ENCODE measurements at regions not wholly inside any gene's neighbourhood (a gene's known extent, or its start where the extent isn't known, plus 50 kb on each side); places are given as distances from the start of the nearest gene placed in this dataset.
A peak's percentile ranks its signal among the peaks of the same experiment; 100 is the strongest.

DNA sequence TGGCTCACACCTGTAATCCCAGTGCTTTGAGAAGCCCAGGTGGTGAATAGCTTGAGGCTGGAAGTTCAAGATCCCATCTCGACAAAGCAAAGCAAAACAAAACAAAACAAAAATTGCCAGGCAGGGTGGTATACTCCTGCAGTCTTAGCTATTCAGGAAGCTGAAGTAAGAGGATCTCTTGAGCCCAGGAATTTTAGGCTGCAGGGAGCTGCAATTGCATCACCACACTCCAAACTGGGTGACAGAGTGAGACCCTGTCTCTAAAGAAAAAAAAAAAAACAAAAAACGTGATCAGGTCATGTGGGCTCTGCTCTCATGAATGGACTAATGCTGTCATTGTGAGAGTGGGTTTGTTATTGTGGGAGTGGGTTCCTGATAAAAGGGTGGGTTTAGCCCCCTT lies 409.1 kb downstream of the NPIPA7 start:
- DNase-seq (ENCODE audit: low read depth in 2 of 2), result no peak

DNA sequence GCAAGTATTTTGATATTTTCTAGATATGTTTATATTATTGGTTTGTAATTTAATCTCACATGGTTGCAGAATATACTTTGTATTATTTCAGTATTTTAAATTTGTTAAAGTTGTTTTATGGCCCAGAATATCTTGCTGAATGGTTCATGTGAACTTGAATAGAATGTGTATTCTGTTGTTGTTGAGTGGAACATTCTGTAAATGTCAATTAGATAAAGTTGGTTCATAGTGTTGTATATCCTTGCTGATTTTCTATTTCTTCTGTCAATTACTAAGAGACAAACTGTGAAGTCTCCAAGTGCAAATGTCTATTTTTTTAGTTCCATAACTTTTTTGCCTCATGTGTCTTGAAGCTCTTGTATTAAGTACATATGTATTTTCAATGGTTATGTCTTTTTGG lies 411.7 kb downstream of the NPIPA7 start:
- no peak for DNase-seq (ENCODE audit: low read depth in 2 of 2)

DNA sequence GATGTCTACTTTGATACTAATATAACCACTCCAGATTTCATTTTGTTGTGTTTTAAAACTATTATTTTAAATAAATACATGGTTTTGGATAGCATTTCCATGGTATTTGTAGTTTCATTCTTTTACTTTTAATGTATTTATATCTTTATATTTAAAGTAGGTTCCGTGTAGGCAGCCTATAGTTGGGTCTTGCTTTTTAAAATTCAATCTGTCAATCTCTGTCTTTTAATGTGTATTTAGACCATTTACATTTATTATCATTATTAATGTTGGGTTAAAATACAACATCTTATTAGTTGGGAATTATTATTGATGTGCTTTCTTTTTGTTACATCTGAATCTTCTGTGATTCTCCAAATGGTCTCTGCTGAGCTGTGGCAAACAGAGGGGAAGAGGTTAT lies 412.1 kb downstream of the NPIPA7 start:
- DNase-seq (ENCODE audit: low read depth in 2 of 2), result no peak

DNA sequence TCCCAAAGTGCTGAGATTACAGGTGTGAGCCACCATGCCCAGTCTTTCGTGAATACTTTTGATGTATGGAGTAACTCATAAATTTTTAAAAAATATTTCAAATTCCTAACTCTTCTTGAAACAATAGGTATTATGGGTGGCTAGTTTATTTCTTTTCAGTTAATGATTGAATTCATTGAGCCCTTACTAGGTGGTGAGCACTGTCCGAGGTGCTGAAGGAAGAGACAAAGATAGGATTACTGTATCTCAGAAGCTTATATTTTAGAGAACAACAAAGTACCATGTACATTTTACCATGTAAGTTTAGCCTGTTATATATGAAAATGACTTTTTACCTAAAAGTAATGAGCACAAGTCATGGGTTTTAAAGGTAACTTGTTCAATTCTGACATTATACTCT lies 418.3 kb downstream of the NPIPA7 start:
- no peak for DNase-seq (ENCODE audit: low read depth in 2 of 2)

DNA sequence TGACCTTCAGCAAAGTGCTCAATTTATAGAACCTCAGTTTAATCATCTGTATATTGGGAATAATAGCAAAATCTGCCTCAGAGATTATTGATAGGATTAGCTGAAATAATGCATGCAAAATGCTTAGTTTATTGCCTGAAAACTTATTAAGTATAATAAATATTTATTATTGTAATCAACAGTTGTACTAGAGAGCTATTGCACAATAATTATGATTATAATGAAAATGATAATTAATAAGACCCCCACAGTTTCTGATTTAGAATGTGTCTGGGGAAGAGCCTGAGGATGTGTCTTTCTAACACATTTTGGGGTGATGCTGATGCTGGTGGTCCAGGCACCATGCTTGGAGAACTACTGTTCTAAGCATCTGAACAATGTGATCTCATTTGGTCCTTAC lies 419.6 kb downstream of the NPIPA7 start:
- DNase-seq (ENCODE audit: low read depth in 2 of 2), result no peak

DNA sequence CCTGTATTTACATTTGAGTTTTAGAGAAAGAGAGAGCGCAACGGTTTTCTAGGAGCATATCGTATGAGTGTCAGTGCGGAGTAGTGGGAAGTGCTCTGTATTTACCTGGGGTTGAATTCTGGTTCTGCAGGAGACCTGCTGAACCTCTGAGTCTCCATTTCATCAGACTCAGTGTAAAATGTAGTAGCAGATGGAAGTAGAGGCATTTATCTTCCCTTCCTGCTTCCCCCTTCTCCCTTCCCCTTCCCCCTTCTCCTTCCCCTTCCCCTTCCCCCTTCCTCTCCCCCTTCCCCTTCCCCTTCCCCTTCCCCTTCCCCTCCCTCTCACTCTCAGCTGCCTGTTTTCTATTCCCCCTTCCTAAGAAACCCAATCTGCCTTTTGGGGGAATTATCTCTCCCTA lies 426.9 kb downstream of the NPIPA7 start:
- no peak for DNase-seq (ENCODE audit: low read depth in 2 of 2)

DNA sequence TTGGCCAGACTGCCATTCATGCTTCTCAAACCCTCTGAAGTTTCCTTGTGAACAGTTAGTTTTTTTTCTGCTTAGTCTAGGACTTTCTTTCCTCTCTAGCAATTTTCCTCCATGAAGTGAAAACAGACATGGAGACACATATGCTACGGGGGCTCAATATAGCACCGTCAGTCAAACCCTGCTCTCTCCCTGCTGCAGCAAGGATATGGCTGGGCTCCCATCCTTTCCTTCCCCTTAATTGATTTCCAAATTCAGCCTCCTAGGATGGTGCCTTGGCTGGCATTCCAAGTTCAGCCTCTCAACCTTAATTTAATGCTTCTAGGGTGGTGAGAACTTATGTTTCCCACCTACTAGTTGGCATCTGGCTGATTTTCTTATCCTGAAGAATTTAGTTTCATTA lies 436.7 kb downstream of the NPIPA7 start:
- DNase-seq (ENCODE audit: low read depth in 2 of 2), result no peak

DNA sequence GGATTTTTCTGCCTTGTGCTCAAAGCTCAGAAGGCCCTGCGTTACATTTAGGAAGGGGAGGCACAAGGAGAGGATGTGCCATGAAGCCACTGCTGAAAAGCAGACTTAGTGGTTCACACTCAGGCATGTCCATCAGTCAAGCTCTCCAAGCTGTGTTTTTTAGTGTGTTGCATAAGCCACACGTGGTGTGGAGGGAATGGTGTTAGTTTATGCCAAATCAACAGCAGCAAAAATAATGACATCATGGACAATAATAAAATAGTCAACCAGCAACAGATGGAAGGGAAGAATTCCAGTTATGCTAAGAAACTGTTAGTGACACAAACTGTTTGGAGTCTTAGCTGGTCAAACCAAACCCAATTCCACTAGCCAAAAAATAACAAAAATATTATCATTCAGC lies 438.3 kb downstream of the NPIPA7 start:
- no peak for DNase-seq (ENCODE audit: low read depth in 2 of 2)

DNA sequence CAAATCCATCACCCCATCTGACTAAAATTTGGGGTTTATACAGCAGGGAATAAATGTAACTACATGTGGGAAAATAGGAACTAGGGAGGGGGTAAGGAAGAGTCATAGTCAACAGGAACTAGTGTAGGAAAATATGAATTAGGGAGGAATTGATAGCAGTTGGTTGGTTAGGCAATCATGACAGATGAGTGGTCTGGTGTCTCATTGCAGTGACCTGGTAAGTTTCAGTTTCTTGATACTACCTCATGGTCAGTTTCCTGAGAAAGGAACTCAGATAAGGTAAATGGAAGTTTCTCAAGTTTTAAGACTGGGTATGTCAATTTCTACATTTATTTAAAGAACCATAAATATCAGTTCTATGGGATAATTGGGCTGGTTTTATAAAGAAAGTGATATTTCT lies 442.3 kb downstream of the NPIPA7 start:
- DNase-seq (ENCODE audit: low read depth in 2 of 2), result no peak

DNA sequence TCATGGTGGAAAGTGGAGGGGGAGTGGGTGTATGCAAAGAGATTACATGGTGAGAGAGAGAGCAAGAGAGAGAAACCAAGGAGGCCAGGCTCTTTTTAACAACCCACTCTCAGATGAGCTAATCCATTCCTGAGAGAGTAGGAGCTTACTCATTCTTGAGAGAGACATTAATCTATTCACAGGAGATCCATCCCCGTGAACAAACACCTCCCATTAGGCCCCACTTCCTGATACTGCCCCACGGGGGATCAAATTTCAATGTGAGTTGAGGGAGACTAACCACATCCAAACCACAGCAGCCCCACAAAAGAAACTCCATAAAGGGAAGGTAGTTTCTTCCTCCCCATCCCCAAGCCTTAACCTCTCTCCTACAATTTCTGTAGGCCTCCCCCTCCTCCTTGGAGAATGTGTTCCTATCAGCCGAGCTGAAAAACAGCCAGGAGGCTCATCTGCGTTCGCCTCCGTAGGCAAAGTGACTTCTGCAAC lies 450.0 kb downstream of the NPIPA7 start:
- no peak for DNase-seq (ENCODE audit: low read depth in 2 of 2)

DNA sequence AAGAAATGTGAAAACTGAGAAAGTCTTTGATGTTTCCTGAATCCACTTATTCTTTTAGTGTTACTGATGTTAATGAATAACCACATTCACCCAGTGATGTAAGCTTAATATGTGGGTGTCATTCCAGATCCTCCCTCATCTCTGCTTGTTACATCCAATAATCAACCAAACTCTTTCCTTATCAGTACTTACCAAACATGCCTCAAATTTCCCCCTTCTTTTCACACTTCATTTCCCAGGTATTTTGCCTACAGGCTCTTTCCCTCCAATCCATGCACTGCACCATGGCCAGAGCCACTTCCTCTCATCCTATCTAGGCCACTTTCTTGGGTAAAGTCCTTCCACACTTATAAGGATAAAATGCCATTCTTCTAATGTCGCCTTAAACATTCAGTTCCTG lies 451.5 kb downstream of the NPIPA7 start:
- DNase-seq (ENCODE audit: low read depth in 2 of 2), result no peak

DNA sequence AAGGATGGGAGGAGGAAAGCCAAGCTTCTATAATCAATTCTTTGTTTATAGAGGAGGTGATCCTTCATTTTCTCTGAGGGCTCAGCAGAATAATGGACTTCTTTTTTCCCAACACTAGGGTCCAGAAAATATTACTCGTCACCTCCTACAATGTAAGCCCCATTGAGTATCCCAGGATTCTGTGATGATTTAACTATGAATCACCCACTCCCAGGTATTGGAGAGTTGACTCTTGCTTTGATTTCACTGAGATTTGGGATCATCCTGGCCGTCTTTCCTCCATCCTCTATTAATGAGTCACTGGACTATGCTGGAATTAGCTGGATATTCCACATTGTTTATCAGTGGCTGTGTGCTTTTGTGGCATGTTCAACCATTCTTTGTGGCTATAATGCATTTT lies 452.0 kb downstream of the NPIPA7 start:
- no peak for DNase-seq (ENCODE audit: low read depth in 2 of 2)

DNA sequence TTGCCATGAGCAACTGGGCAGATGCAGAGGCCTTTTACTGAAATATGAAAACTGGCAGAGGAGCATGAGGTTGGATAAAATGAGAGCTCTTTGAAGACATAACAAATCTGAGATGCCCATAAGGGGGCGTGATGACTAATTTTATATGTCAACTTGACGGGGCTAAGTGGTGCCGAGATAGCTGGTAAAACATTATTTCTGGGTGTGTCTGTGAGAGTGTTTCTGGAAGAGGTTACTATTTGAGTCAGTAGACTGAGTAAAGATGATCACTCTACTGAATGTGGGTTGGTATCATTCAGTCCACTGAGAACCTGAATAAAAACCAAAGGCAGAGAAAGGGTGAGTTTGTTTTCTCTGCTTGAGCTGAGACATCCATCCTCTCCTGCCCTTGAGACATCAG lies 454.2 kb downstream of the NPIPA7 start:
- DNase-seq (ENCODE audit: low read depth in 2 of 2), result no peak

DNA sequence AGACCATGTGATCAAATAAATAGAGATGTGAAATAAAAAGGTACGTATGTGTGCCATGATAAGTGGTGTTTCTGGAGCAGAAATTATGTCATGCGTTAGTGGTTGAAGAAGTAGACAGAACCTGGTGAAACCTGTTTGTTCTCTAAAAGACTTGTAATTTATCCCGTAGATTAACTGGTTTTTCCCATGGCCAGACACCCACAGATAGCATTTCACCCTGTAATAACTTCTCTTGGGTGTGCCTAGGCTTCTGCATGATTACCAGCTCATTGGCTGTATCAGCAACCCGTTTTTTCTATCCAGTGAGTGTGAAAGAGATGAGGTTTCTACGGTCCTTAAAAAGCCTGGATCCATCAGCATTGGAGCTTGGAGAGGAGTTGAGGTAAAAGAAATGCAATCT lies 471.3 kb downstream of the NPIPA7 start:
- no peak for DNase-seq (ENCODE audit: low read depth in 2 of 2)

DNA sequence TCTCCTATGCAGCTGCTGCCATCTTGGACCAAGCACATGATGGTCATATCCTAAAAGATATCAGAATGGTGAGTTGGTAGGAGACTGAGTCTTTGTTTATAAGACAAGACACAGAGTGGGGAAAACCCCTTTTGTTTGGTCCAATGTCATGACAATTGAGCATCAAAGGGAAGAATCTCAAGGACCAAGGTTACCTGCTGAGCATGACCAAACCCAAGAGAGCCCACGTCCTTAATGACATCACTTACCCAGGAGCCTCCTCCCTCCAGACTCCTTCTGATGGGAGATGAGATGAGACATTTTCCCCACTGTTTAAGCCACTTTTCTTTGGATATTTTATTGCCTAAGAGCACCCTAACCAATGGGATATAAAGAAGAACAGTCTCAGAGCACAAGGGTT lies 478.1 kb downstream of the NPIPA7 start:
- DNase-seq (ENCODE audit: low read depth in 2 of 2), result no peak

DNA sequence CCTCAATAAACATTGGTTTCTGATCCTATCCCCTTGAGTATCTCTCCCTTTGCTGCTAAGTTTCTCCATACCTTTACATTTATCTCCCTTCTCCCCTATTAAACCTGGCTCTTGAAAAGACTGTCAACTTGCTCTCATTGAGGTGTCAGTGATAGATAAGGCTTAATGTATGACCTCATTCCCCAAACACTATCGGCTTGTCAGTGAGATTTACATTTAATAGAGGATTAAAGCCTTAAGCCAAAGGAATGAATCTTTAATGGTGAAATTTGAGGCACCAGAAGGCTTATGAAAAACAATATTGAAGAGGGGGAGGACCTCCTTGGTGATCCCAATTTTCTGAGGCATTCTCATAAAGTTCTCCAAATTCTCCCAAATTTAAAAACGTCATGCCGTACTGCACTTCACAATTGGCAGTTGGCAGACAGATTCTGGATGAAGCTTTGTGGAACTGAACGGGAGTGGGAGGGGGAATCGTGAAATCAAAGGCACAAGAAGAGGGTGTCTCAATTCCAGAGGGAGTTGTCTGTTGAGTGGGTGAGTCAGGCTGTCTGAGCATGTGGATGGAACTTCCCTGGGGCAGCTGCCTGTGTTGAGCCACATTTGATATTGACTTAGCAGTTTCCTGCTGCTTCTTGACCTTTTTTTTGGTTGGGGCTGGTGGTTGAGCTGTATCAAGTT lies 478.8 kb downstream of the NPIPA7 start:
- no peak for DNase-seq (ENCODE audit: low read depth in 2 of 2)

DNA sequence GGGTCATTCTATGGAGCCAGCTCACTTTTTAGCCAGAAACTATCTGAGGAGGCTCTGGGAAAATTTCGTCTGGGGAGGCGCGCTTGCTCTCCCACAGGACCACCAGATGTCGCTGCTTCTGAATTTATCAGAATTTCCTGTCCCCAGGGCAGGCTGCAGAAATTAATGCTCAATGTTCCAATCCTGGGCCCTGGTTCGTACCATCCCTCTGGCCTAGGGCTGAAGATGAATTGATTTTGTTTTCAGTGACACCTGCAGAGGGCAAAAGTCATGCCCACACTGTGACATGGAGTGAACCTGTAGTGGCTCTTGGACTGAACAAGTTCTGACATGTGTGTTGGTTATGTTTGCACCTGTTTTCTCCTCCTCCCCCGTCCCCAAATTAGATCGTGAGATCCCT lies 482.6 kb downstream of the NPIPA7 start:
- DNase-seq (ENCODE audit: low read depth in 2 of 2), result peak; percentile 35 to 47

DNA sequence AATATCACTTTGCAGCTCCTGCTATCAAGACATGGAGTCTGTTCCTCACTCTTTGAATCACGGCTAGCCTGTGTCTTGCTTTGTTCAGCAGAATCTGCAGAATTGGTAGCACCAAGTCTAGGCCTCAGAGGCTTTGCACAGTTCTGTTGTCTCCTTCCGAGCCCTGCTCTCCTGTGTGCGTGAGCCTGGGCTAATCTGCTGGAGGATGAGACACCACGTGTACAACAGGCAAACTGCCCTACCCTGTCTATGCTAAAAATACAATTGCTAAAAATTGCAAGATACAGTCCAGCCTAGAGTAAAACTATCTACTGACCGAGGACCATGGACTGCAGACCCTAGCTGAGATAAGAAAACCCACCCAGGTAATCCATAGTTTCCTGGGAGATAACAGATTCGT lies 484.7 kb downstream of the NPIPA7 start:
- DNase-seq (ENCODE audit: low read depth in 2 of 2), result no peak

DNA sequence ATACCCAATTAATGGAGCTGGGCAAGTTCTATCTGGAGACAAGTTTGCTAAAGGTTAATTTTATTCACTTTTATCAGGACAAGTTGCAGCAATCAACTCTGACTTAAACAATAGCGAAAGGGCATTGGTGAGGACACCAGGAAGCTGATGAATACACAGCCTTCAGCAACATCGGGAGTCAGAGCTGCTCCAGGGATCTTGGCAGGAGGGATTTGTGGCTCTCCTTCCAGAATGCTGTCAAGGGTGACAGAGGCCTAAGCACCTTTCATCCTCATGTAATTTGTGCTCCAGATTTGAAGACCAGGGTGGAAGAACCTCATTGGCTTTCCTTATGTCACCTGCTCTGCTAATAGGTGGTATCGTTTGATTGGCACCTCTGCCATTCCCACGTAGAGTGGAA lies 485.6 kb downstream of the NPIPA7 start:
- no peak for DNase-seq (ENCODE audit: low read depth in 2 of 2)

DNA sequence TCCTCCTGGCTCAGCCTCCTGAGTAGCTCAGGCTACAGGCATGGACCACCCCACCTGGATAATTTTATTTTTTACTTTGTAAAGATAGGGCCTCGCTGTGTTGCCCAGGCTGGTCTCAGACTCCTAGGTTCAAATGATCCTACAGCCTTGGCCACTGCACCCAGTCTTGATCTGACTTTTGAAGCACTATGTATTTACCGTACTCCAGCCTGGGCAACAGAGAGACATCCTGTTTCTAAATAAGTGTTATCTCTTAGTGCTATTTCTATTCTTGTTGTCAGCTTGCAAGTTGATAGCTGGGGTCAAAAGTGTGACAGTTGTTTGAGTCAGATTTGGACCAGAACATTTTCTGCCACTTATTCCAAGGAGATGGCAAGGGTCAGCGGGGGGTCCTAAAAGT lies 486.4 kb downstream of the NPIPA7 start:
- DNase-seq (ENCODE audit: low read depth in 2 of 2), result no peak

DNA sequence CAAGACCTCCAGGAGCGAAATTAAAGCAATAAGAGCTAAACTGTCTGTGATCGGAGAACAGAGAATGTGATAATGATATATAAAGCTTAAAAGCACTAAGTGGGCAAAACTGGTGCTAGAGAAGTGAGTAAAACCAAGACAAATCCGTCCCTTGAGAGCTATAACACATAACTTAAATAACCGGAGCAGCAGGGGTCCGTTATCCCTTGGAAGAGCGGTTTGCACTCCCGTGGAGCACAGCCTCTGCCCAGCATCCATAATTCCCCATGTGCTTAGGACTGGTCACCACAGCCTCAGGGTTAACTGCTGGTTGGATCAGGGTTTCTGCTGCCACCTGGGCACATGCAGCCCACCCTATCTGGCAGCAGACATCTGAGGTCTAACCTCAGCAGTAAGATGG lies 489.0 kb downstream of the NPIPA7 start:
- no peak for DNase-seq (ENCODE audit: low read depth in 2 of 2)

DNA sequence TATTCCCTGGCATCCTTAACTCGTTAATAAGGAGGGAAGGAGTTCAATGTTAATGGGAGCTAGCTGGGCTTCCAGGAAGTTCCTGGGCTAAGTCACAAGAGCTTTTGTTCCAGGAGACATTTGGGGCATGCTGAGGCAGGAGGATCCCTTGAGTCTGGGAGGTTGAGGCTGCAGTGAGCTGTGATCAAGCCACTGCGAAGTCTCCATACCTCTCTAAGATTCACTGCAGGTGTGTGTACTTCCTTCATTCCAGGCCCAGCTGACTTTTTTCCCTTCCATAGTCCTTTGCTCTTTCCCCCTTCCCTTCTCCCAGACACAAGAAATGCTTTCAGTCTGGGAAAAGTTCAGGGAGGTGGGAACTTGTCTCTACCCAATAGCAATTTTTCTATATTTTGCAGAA lies 489.8 kb downstream of the NPIPA7 start:
- no peak for DNase-seq (ENCODE audit: low read depth in 2 of 2)

DNA sequence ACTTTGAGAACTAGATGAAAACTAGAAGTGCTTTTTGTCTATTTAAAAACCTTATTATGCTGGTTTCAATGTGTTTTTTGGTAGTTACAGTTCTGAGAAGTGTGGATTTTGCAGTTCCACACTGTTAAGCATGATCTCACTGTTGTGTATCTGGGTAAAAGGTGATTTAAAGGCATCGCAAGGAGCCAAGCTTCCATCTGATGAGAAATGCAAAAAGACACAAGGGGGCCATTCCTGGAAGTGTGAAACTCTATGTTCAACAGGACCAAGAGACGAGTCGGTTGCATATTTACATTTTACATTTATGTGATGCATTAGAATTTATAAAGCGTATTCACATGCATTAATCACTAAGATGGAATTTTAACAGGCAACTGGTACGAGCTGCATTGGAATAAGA lies 490.8 kb downstream of the NPIPA7 start:
- DNase-seq (ENCODE audit: low read depth in 2 of 2), result no peak

DNA sequence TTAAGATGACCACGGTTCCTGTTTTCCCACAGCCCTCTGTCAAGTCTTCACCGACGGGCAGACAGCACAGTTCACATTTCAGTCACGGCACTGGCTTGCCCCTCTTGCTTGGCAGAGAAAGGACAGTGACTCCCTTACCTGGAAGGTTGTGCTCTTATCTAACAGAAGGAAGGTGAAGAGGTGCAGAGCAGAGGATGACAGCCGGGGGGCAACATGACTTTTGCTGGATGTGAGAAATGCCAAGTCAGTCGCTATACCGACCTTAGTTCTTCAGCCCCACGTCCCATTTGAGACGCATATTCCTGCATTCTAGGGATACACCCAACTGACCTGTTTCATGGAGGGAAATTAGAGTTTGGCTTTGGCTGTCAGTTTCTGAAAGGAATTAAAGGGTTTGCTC lies 492.3 kb downstream of the NPIPA7 start:
- no peak for DNase-seq (ENCODE audit: low read depth in 2 of 2)
